ENCODE measurements at regions not wholly inside any gene's neighbourhood (a gene's known extent, or its start where the extent isn't known, plus 50 kb on each side); places are given as distances from the start of the nearest gene placed in this dataset.

DNA sequence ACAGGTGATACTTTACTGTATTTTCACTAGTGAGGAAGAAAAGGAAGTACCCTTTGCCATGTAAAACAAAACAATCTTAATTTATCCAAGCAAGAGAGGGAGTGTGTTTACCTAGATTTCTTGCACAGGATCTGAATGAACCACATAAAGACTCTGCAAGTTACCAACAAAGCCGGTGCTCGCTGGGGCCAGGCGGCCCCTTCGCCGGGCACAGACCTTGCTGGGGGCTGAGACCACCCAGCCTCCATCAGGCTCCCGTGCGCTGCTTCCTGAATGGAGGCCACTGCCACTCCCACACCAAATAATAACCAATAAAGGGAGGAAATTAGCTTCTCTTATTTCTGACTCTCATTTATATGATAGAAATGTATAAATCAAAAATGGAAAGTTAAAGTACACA, 625.0 kb upstream of the ADARB2 start:
- Histone ChIP-seq H3K4me1 (ENCODE audit: control insufficient read depth in 2 of 2, insufficient read depth in 2 of 2, low read length in 2 of 2) (no peaks in the 10 kb centered on the region), H3K4me3 (ENCODE audit: control extremely low read depth in 1 of 5, extremely low read depth in 1 of 5, insufficient read depth in 1 of 5, low read depth in 2 of 5, low read length in 4 of 5) (no peak overlapping the region), H3K9me3 (ENCODE audit: control extremely low read depth in 1 of 3, control insufficient read depth in 2 of 3, insufficient read depth in 1 of 3, low read length in 2 of 3) (no peaks in the 10 kb centered on the region), H3K27ac (ENCODE audit: low read length in 2 of 2) (no peak overlapping the region), H2AFZ (ENCODE audit: insufficient read depth, low read depth, low read length, poor library complexity, severe bottlenecking) (no peak overlapping the region), H3K79me2 (ENCODE audit: control insufficient read depth, insufficient read depth, low read length) (no peaks in the 10 kb centered on the region), H3K9ac (ENCODE audit: low read length) (no peak overlapping the region), H4K20me1 (ENCODE audit: control insufficient read depth, insufficient read depth, low read length, poor library complexity, severe bottlenecking) (no peaks in the 10 kb centered on the region), H3K4me2 (replicated peaks; ENCODE audit: low read depth, low read length, poor library complexity, severe bottlenecking) (no peak overlapping the region), H3K27me3 (replicated peaks in 1 of 4; ENCODE audit: control extremely low read depth in 1 of 4, control insufficient read depth in 3 of 4, insufficient read depth in 4 of 4, low read length in 3 of 4) (no peaks in the 10 kb centered on the region), H3K36me3 (replicated peaks in 1 of 2; ENCODE audit: control extremely low read depth in 1 of 2, control insufficient read depth in 1 of 2, extremely low read depth in 1 of 2, insufficient read depth in 2 of 2, low read length in 1 of 2) (no peaks in the 10 kb centered on the region)
- 95% methylated on average over 3 of the region's 7 CpGs for WGBS (ENCODE audit: insufficient coverage)
- DNase-seq (no peak), ATAC-seq (ENCODE audit: low read depth) (no peak)
- Mint-ChIP-seq H3K4me3 (no peak overlapping the region), H3K27ac (no peak overlapping the region), H3K27me3 (peaks cover 3% of the 10 kb centered on the region), H3K9me3 (ENCODE audit: insufficient read depth) (no peaks in the 10 kb centered on the region), H3K4me1 (no peaks in the 10 kb centered on the region)
- intact Hi-C loops (cut with micrococcal nuclease): no loop called here
- TF ChIP-seq, protein P1, sequence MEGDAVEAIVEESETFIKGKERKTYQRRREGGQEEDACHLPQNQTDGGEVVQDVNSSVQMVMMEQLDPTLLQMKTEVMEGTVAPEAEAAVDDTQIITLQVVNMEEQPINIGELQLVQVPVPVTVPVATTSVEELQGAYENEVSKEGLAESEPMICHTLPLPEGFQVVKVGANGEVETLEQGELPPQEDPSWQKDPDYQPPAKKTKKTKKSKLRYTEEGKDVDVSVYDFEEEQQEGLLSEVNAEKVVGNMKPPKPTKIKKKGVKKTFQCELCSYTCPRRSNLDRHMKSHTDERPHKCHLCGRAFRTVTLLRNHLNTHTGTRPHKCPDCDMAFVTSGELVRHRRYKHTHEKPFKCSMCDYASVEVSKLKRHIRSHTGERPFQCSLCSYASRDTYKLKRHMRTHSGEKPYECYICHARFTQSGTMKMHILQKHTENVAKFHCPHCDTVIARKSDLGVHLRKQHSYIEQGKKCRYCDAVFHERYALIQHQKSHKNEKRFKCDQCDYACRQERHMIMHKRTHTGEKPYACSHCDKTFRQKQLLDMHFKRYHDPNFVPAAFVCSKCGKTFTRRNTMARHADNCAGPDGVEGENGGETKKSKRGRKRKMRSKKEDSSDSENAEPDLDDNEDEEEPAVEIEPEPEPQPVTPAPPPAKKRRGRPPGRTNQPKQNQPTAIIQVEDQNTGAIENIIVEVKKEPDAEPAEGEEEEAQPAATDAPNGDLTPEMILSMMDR (IDR thresholded peaks at IDR 0.05): no peak
- POLR2A ChIA-PET: no interaction called here
- CTCF ChIA-PET: interaction anchor here (0.6 kb wide), 1 partner anchor 922 kb away, joined by 3 read pairs; no protein-coding TSS in a partner anchor

DNA sequence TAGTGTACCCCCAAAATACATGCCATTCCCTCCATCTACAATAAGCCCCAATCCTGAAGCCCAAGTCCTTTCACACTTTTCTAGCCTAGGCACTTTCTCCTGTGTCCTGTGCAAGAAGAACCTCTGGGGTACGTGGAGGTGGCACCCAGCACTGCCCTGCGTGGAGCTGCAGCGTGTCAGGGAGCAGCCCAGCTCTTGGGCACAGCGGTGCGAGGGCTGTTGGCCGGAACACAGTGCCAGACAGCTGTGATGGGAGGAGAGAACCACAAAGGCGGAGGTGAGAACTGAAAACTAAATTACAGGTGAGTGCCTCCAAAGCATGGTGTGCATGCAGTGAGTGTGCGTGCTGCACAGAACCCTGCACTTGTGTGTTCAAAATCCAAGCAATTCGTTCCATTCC, 621.3 kb upstream of the ADARB2 start:
- no peaks in the 10 kb centered on the region for H3K4me1 Mint-ChIP-seq
- CTCF ChIA-PET: no interaction called here

More for the DNA sequence above, 621.3 kb upstream of the ADARB2 start:
- H3K27ac ChIP-seq (ENCODE audit: low read length in 2 of 2): no peak overlapping the region
- H3K27ac Mint-ChIP-seq: no peak overlapping the region
- no peaks in the 10 kb centered on the region for H3K79me2 ChIP-seq (ENCODE audit: control insufficient read depth, insufficient read depth, low read length)
- no peaks in the 10 kb centered on the region for H4K20me1 ChIP-seq (ENCODE audit: control insufficient read depth, insufficient read depth, low read length, poor library complexity, severe bottlenecking)
- ATAC-seq (ENCODE audit: low read depth): no peak
- no peak overlapping the region for H2AFZ ChIP-seq (ENCODE audit: insufficient read depth, low read depth, low read length, poor library complexity, severe bottlenecking)
- no peak overlapping the region for H3K9ac ChIP-seq (ENCODE audit: low read length)
- H3K27me3 ChIP-seq (replicated peaks in 1 of 4; ENCODE audit: control extremely low read depth in 1 of 4, control insufficient read depth in 3 of 4, insufficient read depth in 4 of 4, low read length in 3 of 4): no peaks in the 10 kb centered on the region
- H3K9me3 ChIP-seq (ENCODE audit: control extremely low read depth in 1 of 3, control insufficient read depth in 2 of 3, insufficient read depth in 1 of 3, low read length in 2 of 3): no peaks in the 10 kb centered on the region
- H3K4me2 ChIP-seq (replicated peaks; ENCODE audit: low read depth, low read length, poor library complexity, severe bottlenecking): no peak overlapping the region
- H3K36me3 ChIP-seq (replicated peaks in 1 of 2; ENCODE audit: control extremely low read depth in 1 of 2, control insufficient read depth in 1 of 2, extremely low read depth in 1 of 2, insufficient read depth in 2 of 2, low read length in 1 of 2): no peaks in the 10 kb centered on the region
- POLR2A ChIA-PET: no interaction called here
- intact Hi-C loops (cut with micrococcal nuclease): no loop called here
- H3K9me3 Mint-ChIP-seq (ENCODE audit: insufficient read depth): no peaks in the 10 kb centered on the region
- 93% methylated on average over 7 of the region's 9 CpGs for WGBS (ENCODE audit: insufficient coverage)
- TF ChIP-seq, protein P1 (IDR thresholded peaks at IDR 0.05): no peak
- no peak overlapping the region for H3K4me3 ChIP-seq (ENCODE audit: control extremely low read depth in 1 of 5, extremely low read depth in 1 of 5, insufficient read depth in 1 of 5, low read depth in 2 of 5, low read length in 4 of 5)
- H3K27me3 Mint-ChIP-seq: peaks cover 3% of the 10 kb centered on the region
- H3K4me1 ChIP-seq (ENCODE audit: control insufficient read depth in 2 of 2, insufficient read depth in 2 of 2, low read length in 2 of 2): no peaks in the 10 kb centered on the region
- DNase-seq: no peak
- no peak overlapping the region for H3K4me3 Mint-ChIP-seq

Data from B cell (primary cell).